ENCODE measurements at regions not wholly inside any gene's neighbourhood (a gene's known extent, or its start where the extent isn't known, plus 50 kb on each side); places are given as distances from the start of the nearest gene placed in this dataset.
"Not testable (repeated sequence)": the region's sequence is repeated elsewhere in the genome, so short reads cannot be mapped to it uniquely, and the experiment has no call there.

- no peak for DNase-seq
Observed at GRCh38 chr1:182191381-182192115, 130.0 kb upstream of the ZNF648 start.

GRCh38 chr1:182189535-182190066, 128.1 kb upstream of the ZNF648 start:
- no peak for DNase-seq

GRCh38 chr1:182186757-182187146, 125.2 kb upstream of the ZNF648 start:
- DNase-seq: no peak

GRCh38 chr1:182185842-182186756, 124.6 kb upstream of the ZNF648 start:
- DNase-seq: no peak

- DNase-seq: no peak
Observed at GRCh38 chr1:182185136-182185535, 123.6 kb upstream of the ZNF648 start.

- DNase-seq: no peak
Observed at GRCh38 chr1:182183606-182184005, 122.1 kb upstream of the ZNF648 start.

- no peak for DNase-seq
Observed at GRCh38 chr1:182182311-182182710, 120.8 kb upstream of the ZNF648 start.

GRCh38 chr1:182181167-182181572, 119.7 kb upstream of the ZNF648 start:
- no peak for DNase-seq

- no peak for DNase-seq
Observed at GRCh38 chr1:182175361-182175931, 113.9 kb upstream of the ZNF648 start.

GRCh38 chr1:182174513-182174855, 113.0 kb upstream of the ZNF648 start:
- DNase-seq: no peak

- no peak for DNase-seq
Observed at GRCh38 chr1:182173808-182174512, 112.4 kb upstream of the ZNF648 start.

- DNase-seq: no peak
Observed at GRCh38 chr1:182172699-182173098, 111.2 kb upstream of the ZNF648 start.

GRCh38 chr1:182170891-182171461, 109.5 kb upstream of the ZNF648 start:
- DNase-seq: no peak

GRCh38 chr1:182169203-182169602, 107.7 kb upstream of the ZNF648 start:
- no peak for DNase-seq

- no peak for DNase-seq
Observed at GRCh38 chr1:182166750-182167149, 105.2 kb upstream of the ZNF648 start.

GRCh38 chr1:182166321-182166720, 104.8 kb upstream of the ZNF648 start:
- DNase-seq: no peak

- no peak for DNase-seq
Observed at GRCh38 chr1:182164273-182164672, 102.8 kb upstream of the ZNF648 start.

GRCh38 chr1:182163821-182164223, 102.3 kb upstream of the ZNF648 start:
- DNase-seq: no peak

GRCh38 chr1:182159443-182159842, 97.9 kb upstream of the ZNF648 start:
- no peak for DNase-seq

- no peak for DNase-seq
Observed at GRCh38 chr1:182157187-182157586, 95.7 kb upstream of the ZNF648 start.

- not testable (repeated sequence) for DNase-seq
Observed at GRCh38 chr1:182154425-182154824, 92.9 kb upstream of the ZNF648 start.

GRCh38 chr1:182149411-182149965, 88.0 kb upstream of the ZNF648 start:
- no peak for DNase-seq

Measured in effector CD8-positive, alpha-beta T cell (primary cell).